Erythroblast (primary cell): ENCODE measurements at regions not wholly inside any gene's neighbourhood (a gene's known extent, or its start where the extent isn't known, plus 50 kb on each side); places are given as distances from the start of the nearest gene placed in this dataset.

Experiments
- GATA1 ChIP-seq: IDR thresholded peaks from 2 replicates; pipeline ENCODE4 v1.6.1; 2011; ENCODE audit warnings: low read depth, mild to moderate bottlenecking, control low read depth, low read length, moderate library complexity
- POLR2A ChIP-seq: IDR thresholded peaks from 2 replicates; pipeline ENCODE4 v1.6.1; 2011; ENCODE audit warnings: mild to moderate bottlenecking, low read length

DNA sequence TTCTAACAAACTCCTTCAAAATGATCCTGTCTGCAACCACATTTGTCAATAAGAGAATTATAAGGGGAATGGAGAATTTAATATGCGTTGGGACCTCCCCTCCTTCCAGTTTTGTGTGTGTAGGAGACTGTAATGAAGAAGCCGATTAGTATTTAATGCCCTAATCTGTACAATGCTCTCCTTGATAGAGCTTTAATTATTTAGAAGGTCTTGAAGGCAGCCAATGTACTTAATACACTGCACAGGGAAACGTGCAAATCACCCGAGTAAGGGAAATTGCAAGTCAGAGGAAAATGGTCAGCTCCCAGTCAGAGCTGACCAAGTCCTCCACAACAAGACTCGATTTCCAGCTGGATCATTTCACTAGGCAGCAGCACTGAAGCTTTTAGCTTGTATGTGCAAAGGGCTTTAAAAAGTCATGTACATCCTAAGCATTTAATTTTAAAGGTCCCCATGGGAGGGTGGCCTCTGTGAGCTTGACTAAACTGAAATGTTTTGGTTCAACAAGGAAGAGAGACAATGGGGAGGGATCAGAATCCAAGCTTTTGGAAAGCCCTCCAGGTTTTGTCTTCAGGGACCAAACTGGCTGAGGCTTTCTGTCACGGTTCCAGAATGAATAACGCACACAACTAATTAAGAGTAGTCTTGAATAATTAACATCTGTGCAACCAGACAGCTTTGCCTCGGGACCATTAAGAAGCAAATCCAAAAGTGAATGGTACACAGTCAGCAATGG is 159.8 kb upstream of the MITF start:
- no peak for TF ChIP-seq POLR2A
- no peak for TF ChIP-seq GATA1
